Endothelial cell of umbilical vein (primary cell): ENCODE measurements at regions not wholly inside any gene's neighbourhood (a gene's known extent, or its start where the extent isn't known, plus 50 kb on each side); places are given as distances from the start of the nearest gene placed in this dataset.

Experiments used
- BruUV-seq: library from RNA; stranded (reverse); fragments of 400-500 nt; replicated peaks from 2 replicates; lab custom pipeline; 2021; lab: Mats Ljungman, UMichigan
- CTCF ChIA-PET: fragments of 300-600, 350-600 bp; sonication (Branson Sonifier 250); formaldehyde crosslinking; loops from one replicate; lab custom pipeline; 2021; ENCODE audit warnings: antibody characterized with exemption, inconsistent platforms; lab: Charles Lee
- POLR2A ChIA-PET: fragments of 300-600, 350-600 bp; sonication (Branson Sonifier 250); formaldehyde crosslinking; loops from one replicate; lab custom pipeline; 2021; ENCODE audit warnings: antibody characterized with exemption, inconsistent platforms; lab: Charles Lee
- DNase-seq: peaks from one replicate; pipeline ENCODE4 v3.0.0-alpha.2; 2011; ENCODE audit warnings: low read depth, low spot score
- FAIRE-seq: peaks from 2 replicates; lab custom pipeline; 2011; peaks lifted over from hg19 to GRCh38; lab: Jason Lieb, UNC
- H2AFZ ChIP-seq: 2 replicates; pipeline ENCODE4 v1.6.0; 2012; ENCODE audit warnings: low read depth, low read length, control low read depth, inconsistent platforms
- H3K27ac ChIP-seq: 2 replicates; pipeline ENCODE4 v1.5.1; 2011; ENCODE audit warnings: low read depth, mild to moderate bottlenecking, control low read depth, low read length, moderate library complexity; ENCODE audit not compliant: insufficient read depth
- H3K27me3 ChIP-seq, 2 experiments: 2 replicates each; pipeline versions ENCODE4 v1.6.0 to v1.6.1; 2011; ENCODE audit warnings: low read length in 2 of 2, mixed read lengths in 1 of 2; ENCODE audit not compliant: control insufficient read depth in 2 of 2, insufficient read depth in 2 of 2
- H3K36me3 ChIP-seq, 2 experiments: 2 replicates in 1 of 2; 3 replicates in 1 of 2; pipeline ENCODE4 v1.5.1; 2011; ENCODE audit warnings: low read length in 2 of 2, mild to moderate bottlenecking in 1 of 2, moderate library complexity in 1 of 2; ENCODE audit not compliant: control insufficient read depth in 2 of 2, insufficient read depth in 2 of 2; ENCODE audit errors: extremely low read depth in 1 of 2
- H3K4me1 ChIP-seq: 3 replicates; pipeline ENCODE4 v1.5.1; 2011; ENCODE audit warnings: mild to moderate bottlenecking, low read length; ENCODE audit not compliant: control insufficient read depth, insufficient read depth; ENCODE audit errors: extremely low read depth
- H3K4me2 ChIP-seq: 2 replicates; pipeline ENCODE4 v1.6.1; 2011; ENCODE audit warnings: low read length, control low read depth, mixed read lengths; ENCODE audit not compliant: insufficient read depth
- H3K4me3 ChIP-seq, 3 experiments: fragments of 200-600 bp in 1 of 3; sonication (generic), shearing (Covaris generic) in 1 of 3; replicated peaks in 1 of 3; 2 replicates each; pipeline ENCODE4 v1.5.1; 2011 to 2016; ENCODE audit warnings: control low read depth in 3 of 3, low read length in 3 of 3, mild to moderate bottlenecking in 2 of 3, inconsistent platforms in 1 of 3, low read depth in 1 of 3, moderate library complexity in 1 of 3; ENCODE audit not compliant: insufficient read depth in 1 of 3
- H3K79me2 ChIP-seq: 2 replicates; pipeline ENCODE4 v1.6.0; 2012; ENCODE audit warnings: low read length, inconsistent platforms; ENCODE audit not compliant: control insufficient read depth, insufficient read depth
- H3K9ac ChIP-seq: replicated peaks from 2 replicates; pipeline ENCODE3; 2011; ENCODE audit warnings: low read length, control low read depth; ENCODE audit not compliant: insufficient read depth; ENCODE audit errors: extremely low read depth
- H3K9me1 ChIP-seq: replicated peaks from 3 replicates; pipeline ENCODE4 v1.6.0; 2011; ENCODE audit warnings: mild to moderate bottlenecking, low read length; ENCODE audit not compliant: control insufficient read depth, insufficient read depth; ENCODE audit errors: extremely low read depth
- H3K9me3 ChIP-seq: replicated peaks from 2 replicates; pipeline ENCODE4 v1.5.1; 2012; ENCODE audit warnings: low read length, inconsistent platforms; ENCODE audit not compliant: control insufficient read depth, insufficient read depth
- H4K20me1 ChIP-seq: replicated peaks from 2 replicates; pipeline ENCODE3; 2011; ENCODE audit warnings: mild to moderate bottlenecking, low read length; ENCODE audit not compliant: control insufficient read depth, insufficient read depth; ENCODE audit errors: extremely low read depth
- EZH2 ChIP-seq: IDR thresholded peaks from 2 replicates; pipeline ENCODE4 v1.6.1; 2012; ENCODE audit warnings: borderline replicate concordance, low read depth, mild to moderate bottlenecking, moderate library complexity, low read length, inconsistent platforms; ENCODE audit not compliant: severe bottlenecking
- FOS ChIP-seq: IDR thresholded peaks from 2 replicates; pipeline ENCODE4 v1.6.1; 2011; ENCODE audit warnings: mild to moderate bottlenecking, low read length, moderate library complexity, borderline replicate concordance; ENCODE audit not compliant: insufficient read depth
- GATA2 ChIP-seq: IDR thresholded peaks from 2 replicates; pipeline ENCODE4 v1.7.0; 2011; ENCODE audit warnings: low read depth, mild to moderate bottlenecking, moderate library complexity, mixed read lengths, low read length; ENCODE audit not compliant: insufficient read length, insufficient read depth
- JUN ChIP-seq: IDR thresholded peaks from 2 replicates; pipeline ENCODE4 v1.6.1; 2011; ENCODE audit warnings: borderline replicate concordance, low read depth; ENCODE audit not compliant: insufficient read length, insufficient read depth
- MYC ChIP-seq: IDR thresholded peaks from one replicate; pipeline ENCODE4 v1.6.1; 2011; ENCODE audit warnings: mild to moderate bottlenecking, low read depth, low read length
- POLR2A ChIP-seq: IDR thresholded peaks from 2 replicates; pipeline ENCODE4 v1.6.1; 2012; ENCODE audit warnings: low read depth, mild to moderate bottlenecking, control low read depth, low read length
- POLR2AphosphoS5 ChIP-seq: IDR thresholded peaks from 2 replicates; pipeline ENCODE4 v1.6.1; 2012; ENCODE audit warnings: low read depth, mild to moderate bottlenecking, control low read depth, low read length, moderate library complexity; ENCODE audit not compliant: insufficient read depth
- dilution Hi-C: fragments of 300-500 bp; cut with MboI; formaldehyde crosslinking; loops from one replicate; pipeline ENCODE4 v1.15.0; 2019; ENCODE audit warnings: low sequenced_read_pairs; ENCODE audit not compliant: extremely low pct_ligation_motif_present
- intact Hi-C: fragments of 100-400 bp; cut with micrococcal nuclease; formaldehyde crosslinking; loops from one replicate; pipeline ENCODE4 v1.10.0; 2022
- TF ChIP-seq, protein P1 (sequence below), 2 donors: IDR thresholded peaks; 1 replicate in 1 of 2; 2 replicates in 1 of 2; pipeline ENCODE4 v1.5.1; 2011; ENCODE audit warnings: low read length in 2 of 2, mild to moderate bottlenecking in 2 of 2, moderate library complexity in 2 of 2, control low read depth in 1 of 2, inconsistent platforms in 1 of 2, low read depth in 1 of 2; ENCODE audit not compliant: insufficient read depth in 1 of 2; ENCODE audit errors: extremely low read depth in 1 of 2
- TF ChIP-seq, protein P2 (sequence below): IDR thresholded peaks from 2 replicates; pipeline ENCODE4 v1.6.1; 2011; ENCODE audit not compliant: insufficient read depth, insufficient read length

DNA sequence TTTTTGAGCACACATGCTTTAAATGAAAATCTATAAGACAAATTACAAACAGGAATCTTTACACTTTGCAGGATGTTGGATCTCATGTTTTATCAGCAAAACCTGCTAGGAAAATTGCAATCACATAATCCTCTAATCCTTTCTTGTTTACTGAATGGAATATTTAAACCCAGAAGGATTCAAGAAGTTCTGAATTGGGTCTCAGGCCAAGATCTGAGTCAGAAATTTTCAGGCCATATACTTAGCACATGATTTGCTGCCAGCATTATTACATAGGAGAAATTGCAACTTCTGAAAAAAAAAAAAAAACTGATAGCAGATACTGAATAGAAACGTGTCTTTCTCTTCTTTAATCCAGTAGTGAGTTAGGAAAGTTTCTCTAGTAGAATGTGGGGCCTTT, 1005.3 kb upstream of the POT1 start:
- intact Hi-C loops, result no loop called here

More for the DNA sequence above, 1005.3 kb upstream of the POT1 start:
- Histone ChIP-seq H3K4me1 (no peaks in the 10 kb centered on the region), H3K9me3 (peaks cover 1% of the 10 kb centered on the region), H4K20me1 (no peaks in the 10 kb centered on the region), H2AFZ (no peak overlapping the region), H3K79me2 (no peaks in the 10 kb centered on the region), H3K27ac (no peak overlapping the region), H3K9me1 (no peaks in the 10 kb centered on the region), H3K4me3 (no peak overlapping the region), H3K36me3 (no peaks in the 10 kb centered on the region), H3K9ac (no peak overlapping the region), H3K4me2 (no peak overlapping the region), H3K27me3 (no peaks in the 10 kb centered on the region)
- ChIA-PET POLR2A (no interaction called here), CTCF (no interaction called here)
- TF ChIP-seq MYC, result no peak
- no peak for TF ChIP-seq EZH2
- TF ChIP-seq GATA2, result no peak
- no peak for TF ChIP-seq JUN
- TF ChIP-seq FOS, result no peak
- TF ChIP-seq, protein P1, sequence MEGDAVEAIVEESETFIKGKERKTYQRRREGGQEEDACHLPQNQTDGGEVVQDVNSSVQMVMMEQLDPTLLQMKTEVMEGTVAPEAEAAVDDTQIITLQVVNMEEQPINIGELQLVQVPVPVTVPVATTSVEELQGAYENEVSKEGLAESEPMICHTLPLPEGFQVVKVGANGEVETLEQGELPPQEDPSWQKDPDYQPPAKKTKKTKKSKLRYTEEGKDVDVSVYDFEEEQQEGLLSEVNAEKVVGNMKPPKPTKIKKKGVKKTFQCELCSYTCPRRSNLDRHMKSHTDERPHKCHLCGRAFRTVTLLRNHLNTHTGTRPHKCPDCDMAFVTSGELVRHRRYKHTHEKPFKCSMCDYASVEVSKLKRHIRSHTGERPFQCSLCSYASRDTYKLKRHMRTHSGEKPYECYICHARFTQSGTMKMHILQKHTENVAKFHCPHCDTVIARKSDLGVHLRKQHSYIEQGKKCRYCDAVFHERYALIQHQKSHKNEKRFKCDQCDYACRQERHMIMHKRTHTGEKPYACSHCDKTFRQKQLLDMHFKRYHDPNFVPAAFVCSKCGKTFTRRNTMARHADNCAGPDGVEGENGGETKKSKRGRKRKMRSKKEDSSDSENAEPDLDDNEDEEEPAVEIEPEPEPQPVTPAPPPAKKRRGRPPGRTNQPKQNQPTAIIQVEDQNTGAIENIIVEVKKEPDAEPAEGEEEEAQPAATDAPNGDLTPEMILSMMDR (IDR thresholded peaks at IDR 0.05; ENCODE audit: extremely low read depth in 1 of 2, insufficient read depth in 1 of 2, low read depth in 1 of 2, low read length in 2 of 2), result no peak
- no peak for TF ChIP-seq POLR2A
- TF ChIP-seq, protein P2, sequence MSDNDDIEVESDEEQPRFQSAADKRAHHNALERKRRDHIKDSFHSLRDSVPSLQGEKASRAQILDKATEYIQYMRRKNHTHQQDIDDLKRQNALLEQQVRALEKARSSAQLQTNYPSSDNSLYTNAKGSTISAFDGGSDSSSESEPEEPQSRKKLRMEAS, result no peak
- TF ChIP-seq POLR2AphosphoS5, result no peak
- dilution Hi-C loops, result no loop called here
- no peak for FAIRE-seq
- DNase-seq, result no peak
- BruUV-seq, result no TSS peak
